22Rv1 (cell line): ENCODE measurements at regions not wholly inside any gene's neighbourhood (a gene's known extent, or its start where the extent isn't known, plus 50 kb on each side); places are given as distances from the start of the nearest gene placed in this dataset.

Source experiments
- H3K27ac ChIP-seq: fragments of 450-650 bp; 2 replicates; pipeline ENCODE4 v1.5.1; 2017
- ZFX ChIP-seq: fragments of 450-650 bp; IDR thresholded peaks from 2 replicates; pipeline ENCODE4 v1.6.1; 2017; ENCODE audit warnings: antibody characterized with exemption, borderline replicate concordance
- TF ChIP-seq, protein P1 (sequence below): fragments of 450-650 bp; IDR thresholded peaks from 2 replicates; pipeline ENCODE4 v1.5.1; 2017; ENCODE audit warnings: mild to moderate bottlenecking

DNA sequence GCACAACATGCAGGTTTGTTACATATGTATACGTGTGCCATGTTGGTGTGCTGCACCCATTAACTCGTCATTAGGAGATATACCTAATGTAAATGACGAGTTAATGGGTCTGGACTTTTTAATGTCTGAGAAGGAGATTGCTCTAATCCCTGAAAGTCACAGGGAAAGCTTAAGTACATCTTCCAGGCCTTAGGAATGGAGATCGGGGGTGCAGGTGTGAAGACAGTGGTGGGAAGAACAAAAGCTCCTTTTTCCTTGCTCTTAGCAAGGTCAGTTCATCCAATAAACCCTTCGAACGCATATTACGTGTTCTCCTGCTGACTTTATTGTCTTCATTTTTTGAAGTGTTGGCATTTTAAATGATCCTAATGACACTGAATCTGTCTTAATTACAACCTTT is 50.8 kb upstream of the LAMA1 start:
- no peak for TF ChIP-seq ZFX
- TF ChIP-seq, protein P1, sequence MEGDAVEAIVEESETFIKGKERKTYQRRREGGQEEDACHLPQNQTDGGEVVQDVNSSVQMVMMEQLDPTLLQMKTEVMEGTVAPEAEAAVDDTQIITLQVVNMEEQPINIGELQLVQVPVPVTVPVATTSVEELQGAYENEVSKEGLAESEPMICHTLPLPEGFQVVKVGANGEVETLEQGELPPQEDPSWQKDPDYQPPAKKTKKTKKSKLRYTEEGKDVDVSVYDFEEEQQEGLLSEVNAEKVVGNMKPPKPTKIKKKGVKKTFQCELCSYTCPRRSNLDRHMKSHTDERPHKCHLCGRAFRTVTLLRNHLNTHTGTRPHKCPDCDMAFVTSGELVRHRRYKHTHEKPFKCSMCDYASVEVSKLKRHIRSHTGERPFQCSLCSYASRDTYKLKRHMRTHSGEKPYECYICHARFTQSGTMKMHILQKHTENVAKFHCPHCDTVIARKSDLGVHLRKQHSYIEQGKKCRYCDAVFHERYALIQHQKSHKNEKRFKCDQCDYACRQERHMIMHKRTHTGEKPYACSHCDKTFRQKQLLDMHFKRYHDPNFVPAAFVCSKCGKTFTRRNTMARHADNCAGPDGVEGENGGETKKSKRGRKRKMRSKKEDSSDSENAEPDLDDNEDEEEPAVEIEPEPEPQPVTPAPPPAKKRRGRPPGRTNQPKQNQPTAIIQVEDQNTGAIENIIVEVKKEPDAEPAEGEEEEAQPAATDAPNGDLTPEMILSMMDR = no peak
- H3K27ac ChIP-seq = no peak overlapping the region
